Stimulated activated CD4-positive, alpha-beta T cell treated with anti-CD3 and anti-CD28 coated beads, Interleukin-15, amount 100 ng/mL, for 48 hours (primary cell): ENCODE measurements at regions not wholly inside any gene's neighbourhood (a gene's known extent, or its start where the extent isn't known, plus 50 kb on each side); places are given as distances from the start of the nearest gene placed in this dataset.
"Not testable (repeated sequence)": the region's sequence is repeated elsewhere in the genome, so short reads cannot be mapped to it uniquely, and the experiment has no call there.

ENCODE experiments used
- DNase-seq, 2 donors: peaks; one replicate each; pipeline ENCODE4 v3.0.0-alpha.2; 2020; ENCODE audit warnings: low read depth in 2 of 2

DNA sequence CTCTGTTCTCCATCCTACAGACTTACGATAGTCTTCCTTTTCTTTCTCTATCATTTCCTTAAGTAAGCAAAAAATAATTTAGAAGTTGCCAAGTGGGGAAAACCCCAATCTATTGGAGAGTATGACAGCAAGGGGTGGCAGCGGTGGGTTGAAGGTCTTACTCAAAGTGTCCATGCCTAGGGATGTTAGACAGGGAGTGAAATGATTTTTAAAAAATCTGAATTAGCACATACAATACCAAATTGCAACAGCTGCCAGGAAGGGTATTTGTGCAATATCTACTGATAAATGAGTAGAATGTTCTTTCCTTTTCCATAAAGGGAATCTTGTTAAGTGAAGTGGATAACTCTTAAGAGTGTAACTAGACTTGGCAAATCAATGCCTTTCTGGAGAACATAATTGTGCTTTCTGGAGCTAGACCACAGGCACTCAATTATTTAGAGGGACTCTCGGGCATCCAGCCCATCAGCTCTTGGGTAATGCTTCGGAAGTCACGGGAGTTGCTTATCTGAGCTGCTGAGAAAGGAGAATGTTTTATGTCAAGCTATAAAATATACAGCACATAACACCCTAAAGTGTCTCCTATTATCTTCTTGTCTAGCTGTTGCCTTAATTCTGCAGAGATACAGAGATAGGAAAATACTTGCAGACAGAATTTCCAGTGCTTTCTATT is 151.5 kb downstream of the KCNJ2 start:
- DNase-seq, result no peak

DNA sequence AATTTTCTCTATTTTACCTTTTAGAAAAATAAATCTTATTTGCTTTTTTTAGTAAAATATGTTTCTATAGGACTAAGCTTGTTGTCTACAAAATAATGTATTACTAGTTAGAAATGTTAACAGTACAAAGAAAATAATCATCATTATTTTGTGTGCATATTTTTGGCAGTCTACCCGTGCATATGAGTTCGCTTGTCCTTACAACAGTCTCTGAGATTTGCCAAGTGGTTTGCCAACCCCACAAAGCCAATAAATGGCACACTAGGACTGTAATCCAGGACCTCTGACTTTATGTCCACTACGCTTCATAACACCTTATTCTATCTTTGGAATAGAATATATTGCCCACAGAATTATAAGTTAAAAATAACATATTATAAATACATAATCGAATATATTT is 152.0 kb downstream of the KCNJ2 start:
- DNase-seq, result no peak

DNA sequence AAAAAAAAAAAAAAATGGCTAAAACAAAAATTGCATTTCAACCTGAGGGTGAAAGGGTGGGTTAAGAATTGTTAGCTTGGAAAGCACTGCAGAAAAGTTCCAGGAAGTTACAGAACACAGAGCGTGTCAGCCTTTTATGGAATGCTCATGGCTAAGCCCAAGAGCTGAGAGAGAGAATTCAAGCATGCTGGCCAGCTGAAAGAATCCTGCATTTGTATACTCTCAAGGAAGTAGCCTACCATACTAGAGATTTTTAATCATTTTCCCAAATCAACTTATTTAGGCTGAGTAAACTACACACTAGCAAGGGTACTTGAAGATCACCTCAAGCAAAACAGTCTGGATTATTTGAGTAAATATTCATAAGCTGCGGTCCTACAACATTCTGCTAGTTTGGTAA is 153.9 kb downstream of the KCNJ2 start:
- DNase-seq, result no peak

DNA sequence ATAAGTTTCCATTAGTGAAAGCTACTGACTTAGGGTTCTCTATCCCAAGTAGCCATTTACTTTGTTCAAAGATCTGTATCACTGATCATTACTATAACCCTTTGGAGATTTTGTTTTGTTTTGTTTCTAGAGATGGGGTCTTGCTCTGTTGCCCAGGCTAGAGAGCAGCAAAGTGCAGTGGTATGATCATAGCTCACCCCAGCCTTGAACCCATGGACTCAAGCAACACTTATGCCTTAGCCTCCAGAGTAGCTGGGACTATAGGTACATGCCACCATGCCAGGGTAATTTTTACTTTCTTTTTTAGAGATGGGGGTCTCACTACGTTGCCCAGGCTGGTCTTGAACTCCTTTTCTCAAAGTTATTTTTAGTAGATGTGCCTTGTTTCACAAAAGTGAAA is 154.7 kb downstream of the KCNJ2 start:
- no peak for DNase-seq

DNA sequence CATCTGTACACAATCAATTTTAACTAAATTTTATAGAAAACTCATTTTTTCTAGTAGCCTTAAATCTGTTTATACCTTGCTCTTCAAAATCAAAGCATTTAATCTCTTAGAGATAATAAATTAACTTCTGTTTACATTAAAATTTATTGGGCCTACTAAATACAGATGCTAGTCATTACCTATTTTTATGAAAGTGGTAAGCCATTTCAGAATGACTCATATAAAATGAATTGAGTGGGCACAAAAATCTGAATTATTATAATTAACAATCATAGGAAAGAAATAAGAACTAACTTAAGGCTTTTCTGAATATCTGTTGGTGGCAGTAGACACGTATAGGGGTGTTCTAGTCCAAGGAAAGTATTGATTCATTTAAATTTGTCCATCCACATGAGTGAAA is 157.9 kb downstream of the KCNJ2 start:
- DNase-seq, result no peak

DNA sequence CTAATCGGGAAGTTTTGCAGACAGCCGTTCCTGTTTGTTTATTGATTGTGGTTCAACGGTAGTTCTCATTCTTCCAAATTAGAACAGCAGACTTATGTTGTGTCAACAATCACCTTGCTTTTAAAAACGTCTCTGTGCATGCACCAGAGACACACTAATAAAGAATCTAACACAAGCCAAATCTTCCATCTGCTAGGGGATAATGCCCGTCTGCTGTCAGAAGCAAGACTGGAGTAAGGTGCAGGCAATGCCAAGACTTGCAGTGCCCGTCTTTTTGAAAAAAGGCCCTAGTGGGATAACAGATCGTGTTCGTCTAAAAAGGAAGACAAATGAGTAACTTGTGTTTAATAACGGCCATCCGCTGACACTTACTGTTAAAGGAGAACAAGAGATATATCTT is 158.4 kb downstream of the KCNJ2 start:
- no peak for DNase-seq

DNA sequence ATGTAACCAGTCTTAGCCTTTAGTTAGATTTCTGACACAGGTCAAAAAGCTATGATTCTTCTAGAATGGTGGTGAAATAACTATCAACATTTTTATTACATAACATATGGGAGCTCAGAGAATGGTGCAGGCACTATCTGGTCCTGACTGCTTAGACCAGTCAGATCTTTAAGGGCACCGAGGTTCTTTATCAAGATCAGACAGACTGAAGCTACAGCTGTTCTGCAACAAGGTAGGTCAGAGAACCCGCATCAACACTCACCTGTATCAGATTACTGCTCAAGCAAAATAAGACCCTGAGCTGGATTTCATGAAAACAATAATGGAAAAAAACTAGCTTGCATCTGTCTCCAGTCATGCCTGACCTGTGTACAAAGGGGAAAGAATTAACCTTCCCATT is 160.4 kb downstream of the KCNJ2 start:
- no peak for DNase-seq

DNA sequence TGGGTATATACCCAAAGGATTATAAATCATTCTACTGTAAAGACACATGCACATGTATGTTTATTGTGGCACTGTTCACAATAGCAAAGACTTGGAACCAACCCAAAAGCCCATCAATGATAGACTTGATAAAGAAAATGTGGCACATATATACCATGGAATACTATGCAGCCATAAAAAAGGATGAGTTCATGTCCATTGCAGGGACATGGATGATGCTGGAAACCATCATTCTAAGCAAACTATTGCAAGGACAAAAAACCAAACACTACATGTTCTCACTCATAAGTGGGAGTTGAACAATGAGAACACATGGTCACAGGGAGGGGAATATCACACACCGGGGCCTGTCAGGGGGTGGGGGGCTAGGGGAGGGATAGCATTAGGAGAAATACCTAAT is 161.7 kb downstream of the KCNJ2 start:
- DNase-seq, result not testable (repeated sequence)

DNA sequence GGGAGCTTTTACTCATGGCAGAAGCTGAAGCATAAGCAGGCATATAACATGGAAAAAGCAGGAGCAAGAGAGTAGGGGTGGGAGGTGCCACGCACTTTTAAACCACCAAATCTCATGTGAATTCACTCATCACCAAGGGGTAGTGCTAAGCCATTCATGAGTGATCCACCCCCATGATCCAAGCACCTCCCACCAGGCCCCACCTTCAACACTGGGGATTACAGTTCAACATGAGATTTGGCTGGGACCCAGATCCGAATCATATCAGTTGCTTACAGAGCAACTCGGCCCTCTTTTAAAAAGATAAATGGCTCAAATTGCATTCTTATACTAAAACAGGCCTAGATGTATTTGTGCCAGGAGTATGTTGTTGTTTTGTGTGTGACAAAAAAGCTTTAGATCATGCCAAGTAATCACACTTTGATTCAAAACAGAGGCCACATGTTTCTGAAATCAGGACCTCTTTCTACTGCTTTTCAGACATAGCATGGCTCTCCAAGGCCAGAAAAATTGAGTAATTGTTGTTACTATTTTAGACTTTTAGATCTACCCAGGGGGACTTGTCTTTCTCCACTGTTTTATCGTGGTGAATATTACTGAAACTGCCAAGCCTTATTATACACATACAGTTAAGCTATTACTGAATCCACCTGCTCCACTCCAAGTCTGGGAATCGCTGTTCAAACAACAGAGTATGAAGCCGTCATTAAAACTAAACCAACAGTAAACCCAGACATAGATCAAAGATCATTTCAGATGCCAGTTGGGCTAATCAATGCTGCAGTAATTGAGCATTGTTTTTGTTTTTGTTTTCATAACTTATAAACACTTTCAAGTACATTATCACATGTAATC is 163.3 kb downstream of the KCNJ2 start:
- DNase-seq, result no peak

DNA sequence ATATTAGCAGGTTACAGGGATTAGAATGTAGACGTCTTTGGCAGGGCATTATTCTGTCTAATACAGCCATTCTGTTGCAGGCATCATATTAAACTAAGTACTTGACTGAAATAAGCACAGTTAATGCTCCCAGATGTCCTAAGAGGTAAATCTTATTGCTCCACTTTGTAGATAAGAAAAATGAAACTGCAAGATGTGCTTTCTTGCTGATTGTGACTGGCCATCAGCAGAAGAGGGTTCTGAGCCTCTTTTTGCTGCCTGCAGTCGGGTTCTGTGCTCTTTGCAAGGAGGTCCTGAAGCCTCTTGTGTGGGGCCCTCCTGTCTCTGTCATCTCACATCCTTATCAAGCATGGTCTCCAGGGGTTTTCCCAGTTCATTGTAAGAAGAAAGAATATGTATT is 167.1 kb downstream of the KCNJ2 start:
- no peak for DNase-seq

DNA sequence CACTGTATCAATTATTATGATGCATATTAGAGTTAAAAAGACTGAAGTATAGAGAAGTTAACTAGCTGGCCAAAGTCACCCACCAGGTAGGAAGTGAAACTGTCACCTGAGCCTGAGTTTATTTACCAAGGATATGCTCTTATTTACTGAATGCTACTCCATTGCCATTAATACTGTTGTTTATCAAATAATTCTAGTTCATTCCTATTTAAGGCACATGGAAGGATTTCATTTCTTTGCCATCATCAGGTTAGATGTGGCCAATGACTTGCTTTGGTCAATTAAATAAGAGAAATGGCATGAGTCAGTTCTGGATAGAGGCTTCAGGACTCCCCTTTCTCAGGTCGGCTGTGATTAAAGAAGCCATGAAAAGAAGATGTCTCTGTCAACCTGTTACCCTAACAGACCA is 169.6 kb downstream of the KCNJ2 start:
- no peak for DNase-seq

DNA sequence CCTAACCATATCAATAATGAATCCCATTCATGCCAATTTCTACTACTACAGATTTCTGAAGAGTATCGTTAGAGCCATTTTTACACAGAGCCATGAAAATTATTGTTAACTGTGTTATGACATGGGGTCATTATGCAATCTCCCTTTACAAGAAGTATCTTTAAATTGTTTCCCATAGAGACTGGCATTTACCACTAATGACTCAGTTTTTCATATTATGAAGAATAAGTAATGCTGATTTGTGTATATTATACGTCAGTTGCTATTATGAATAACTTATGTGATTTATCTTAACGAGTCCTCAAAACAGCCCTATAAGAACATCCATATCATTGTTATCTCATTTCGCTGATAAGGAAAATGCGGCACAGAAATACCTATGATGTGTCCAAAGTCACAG is 173.8 kb downstream of the KCNJ2 start:
- DNase-seq, result no peak

DNA sequence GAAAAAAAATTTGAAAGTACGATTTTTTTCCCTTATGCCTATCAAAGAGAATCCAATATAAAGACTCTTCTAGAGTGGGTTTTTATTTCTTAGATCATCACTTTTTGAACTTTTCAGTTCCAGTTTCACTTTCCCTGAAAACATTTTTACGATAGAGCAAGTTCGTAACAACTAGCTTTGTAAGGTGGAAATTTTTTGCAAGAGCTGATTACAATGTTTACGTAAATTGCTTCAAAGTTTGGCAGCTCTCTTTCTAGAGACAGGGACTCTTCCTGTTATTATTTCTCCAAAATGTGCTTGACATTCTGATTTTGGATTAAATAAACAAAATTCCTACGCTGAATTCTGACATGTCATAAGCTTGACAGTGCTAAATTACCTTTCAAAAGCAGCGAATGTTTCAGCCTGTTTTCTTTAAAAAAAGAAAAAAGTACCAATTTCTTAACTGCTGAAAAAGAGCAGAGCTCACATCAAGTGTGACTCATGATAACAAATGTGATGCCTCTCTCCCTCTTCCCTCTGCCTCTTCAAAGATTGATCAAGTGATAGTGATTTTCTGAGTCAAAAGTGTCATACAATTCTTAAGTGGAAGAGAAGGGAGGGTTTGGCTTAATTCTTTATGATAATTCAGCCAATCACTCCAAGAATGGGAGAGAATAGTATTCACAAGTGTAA is 175.2 kb downstream of the KCNJ2 start:
- no peak for DNase-seq

DNA sequence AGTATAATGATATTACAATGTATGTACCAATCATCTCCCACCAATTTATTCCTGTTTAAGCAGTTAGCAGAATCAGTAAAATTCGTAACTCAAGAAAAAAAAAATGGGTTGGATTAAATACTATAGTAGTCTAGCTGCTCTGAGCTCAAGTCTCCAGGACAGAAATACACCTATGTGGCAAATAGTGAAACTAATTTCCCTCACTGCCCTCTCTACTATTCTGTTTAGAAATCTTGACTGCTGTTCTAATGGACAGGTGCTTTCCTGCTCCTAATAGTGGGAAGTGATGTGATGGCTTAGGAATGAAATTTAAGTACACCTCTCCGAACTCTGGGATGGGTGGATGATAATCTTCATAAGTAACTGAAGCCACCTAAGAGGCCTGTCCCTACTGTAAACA is 175.7 kb downstream of the KCNJ2 start:
- DNase-seq, result no peak

DNA sequence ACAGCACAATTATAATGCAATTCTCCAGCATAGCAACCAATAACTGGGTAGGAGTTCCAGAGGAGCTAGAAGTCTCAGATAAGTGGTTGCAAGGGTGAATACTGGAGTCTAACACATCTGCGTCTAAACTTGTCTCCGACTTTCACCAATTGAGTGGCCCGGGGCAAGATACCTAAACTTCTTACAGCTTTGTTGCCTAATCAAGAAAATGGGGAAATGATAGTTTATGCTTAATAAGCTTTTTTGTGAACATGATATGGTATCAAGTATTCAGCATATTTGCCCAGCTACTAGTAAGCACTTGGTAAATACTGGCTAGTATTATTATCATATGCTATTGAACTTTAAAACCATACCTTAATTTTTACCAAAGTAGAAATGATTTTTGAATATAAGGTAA is 183.5 kb downstream of the KCNJ2 start:
- no peak for DNase-seq

DNA sequence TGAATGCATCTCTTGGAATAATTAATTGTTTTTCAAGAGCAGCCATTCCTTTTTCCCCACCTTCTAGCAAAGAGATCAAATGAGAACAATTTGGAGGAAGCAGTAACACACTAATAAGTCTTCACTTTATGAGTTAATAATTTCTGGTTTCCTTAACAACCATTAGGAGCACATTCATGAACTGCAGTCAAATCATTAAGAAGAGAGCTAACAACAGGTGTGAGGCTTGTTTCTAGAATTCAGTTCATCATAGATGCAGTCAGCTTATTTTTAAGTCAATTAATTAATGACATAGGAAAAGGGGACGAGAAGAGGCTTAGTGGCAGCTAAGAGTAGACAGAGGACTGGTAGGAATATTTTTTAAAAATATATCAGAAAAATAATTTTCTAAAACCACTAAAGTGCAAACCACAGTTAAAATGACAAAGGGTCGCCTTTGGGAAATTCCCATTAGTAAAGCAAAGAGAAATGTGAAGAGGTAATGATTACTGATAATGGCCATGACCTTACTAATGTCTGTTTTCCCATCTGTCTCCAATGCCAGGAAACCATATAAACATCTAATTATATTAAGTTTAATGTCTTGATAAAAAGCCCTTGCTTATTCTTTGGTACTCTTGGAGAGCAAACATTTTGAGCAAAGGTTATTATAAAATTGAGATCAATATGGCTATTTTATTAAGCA is 184.2 kb downstream of the KCNJ2 start:
- DNase-seq, result no peak

DNA sequence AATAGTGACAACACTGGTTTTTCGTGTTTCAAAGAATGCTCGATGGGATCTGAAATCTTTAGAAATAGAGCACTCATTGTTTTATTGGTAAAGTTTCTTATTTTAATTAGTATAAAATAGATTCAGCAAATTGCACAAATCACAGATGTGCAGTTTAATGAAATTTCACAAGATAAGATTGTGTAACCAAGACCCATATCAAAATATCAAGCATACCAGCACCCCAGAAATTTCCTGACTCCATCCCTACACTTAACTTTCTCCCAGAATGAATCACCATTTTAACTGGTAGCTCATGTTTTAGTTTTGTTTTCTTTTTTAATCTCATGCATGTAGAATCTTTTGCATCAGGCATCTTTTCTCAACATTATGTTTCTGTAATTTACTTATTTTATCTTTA is 185.9 kb downstream of the KCNJ2 start:
- no peak for DNase-seq

DNA sequence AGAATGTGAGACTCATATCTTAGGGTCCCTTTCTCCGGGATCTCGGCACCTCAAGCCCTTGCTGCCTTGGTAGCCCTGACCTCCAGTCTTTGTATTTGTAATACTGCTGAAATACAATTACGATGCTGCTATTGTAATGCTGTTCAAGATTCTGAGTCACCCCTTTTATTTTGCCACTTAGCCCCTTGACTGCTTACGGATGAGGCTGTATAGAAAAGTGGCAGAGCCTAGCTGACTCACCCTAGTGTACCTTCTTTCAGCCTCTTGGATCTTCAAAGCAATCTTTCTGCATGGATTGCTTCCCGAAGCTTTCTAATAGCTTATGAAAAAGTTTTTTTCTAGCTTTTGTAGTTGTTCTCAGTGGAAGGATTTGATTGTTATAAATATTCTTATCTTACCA is 187.9 kb downstream of the KCNJ2 start:
- DNase-seq, result no peak

DNA sequence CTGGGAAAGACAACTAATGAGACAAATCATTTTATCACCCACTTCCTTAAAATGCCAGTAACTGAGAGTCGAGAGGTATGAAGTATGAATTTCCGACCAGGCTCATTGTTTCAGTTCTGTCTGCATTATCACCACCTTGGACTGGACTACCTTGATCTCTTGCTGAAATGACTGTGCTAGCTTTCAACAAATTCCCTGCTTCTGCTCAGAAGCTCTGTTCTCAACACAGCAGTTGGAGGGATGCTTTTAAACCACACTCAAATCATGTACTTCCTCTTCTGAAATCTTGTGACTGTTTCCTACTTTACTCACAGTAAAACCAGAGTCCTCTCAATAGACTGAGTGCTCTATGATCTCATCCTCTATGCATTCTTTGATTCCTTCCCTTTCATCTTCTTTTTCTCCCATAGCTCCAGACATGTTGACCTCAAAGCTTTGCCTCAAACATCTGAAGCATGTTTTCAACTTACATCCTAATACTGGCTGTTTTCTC is 195.8 kb downstream of the KCNJ2 start:
- no peak for DNase-seq

DNA sequence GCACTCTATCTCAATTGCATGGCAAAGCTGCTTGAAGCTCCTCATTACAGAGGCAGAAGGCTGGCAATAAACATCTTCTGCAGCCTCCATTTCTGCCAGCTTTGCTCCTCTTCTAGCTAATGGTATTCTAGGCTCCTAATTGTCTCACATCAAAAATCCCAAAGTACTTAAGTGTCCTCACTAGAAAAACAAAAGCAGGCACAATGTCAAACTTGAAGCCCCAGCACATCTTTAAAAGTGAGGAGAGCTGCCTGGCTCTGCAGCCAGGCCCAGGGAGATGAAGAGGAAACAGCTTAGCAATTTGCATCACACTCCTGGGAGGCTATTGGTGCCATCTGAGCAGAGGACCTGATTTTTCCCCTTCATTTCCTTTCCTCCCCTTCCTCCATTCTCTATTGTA is 197.1 kb downstream of the KCNJ2 start:
- DNase-seq, result no peak

DNA sequence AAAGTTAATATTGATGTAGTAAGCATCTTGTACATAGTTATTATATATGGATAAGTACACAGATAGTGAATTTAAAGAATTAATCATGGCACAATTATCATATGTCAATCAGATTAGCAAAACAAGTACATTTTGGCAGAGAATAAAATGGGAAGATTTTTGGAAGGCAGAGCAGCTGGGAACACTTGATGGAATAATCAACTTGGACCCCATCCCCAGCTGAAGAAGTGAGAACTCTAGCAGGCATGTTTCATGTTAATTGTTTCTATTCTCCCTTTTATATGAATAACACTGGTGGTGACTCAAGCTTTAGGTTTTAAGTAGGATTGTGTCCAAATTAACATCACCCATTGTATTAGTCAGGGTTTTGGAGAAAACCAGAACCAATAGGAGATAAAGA is 198.7 kb downstream of the KCNJ2 start:
- no peak for DNase-seq

DNA sequence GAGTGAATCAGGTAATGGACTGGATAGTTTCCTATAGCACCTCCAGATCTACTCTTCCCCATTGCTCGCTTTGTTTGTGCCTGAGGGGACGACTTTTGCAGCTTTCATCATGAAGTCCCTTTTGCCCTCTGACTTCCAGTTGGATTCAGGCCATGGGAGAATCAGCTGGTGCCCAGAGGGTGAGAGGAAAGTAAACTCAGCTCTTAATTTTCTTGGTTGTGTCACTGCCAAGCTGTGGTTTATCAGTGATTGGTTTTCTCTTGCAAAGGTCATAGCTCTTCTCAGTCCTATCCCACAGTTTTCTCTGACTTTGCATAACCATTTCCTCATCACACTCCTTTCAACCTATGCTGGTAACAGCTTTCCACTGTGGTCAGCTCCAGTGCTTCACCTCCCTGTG is 200.1 kb downstream of the KCNJ2 start:
- DNase-seq, result no peak
